Neuronal stem cell (in vitro differentiated cells): ENCODE measurements at regions not wholly inside any gene's neighbourhood (a gene's known extent, or its start where the extent isn't known, plus 50 kb on each side); places are given as distances from the start of the nearest gene placed in this dataset.

Experiments used
- DNase-seq: peaks from one replicate; pipeline ENCODE4 v3.0.0-alpha.2; 2013; ENCODE audit warnings: low spot score
- H2AFZ ChIP-seq: one replicate; pipeline ENCODE4 v1.6.1; 2013; ENCODE audit warnings: mild to moderate bottlenecking, low read length, inconsistent platforms
- H2AK5ac ChIP-seq: 2 replicates; pipeline ENCODE4 v1.6.1; 2013; ENCODE audit warnings: low read depth, mild to moderate bottlenecking, inconsistent platforms, low read length, moderate library complexity, mixed read lengths
- H2BK120ac ChIP-seq: 2 replicates; pipeline ENCODE4 v1.6.1; 2013; ENCODE audit warnings: low read depth, mild to moderate bottlenecking, inconsistent platforms, low read length, moderate library complexity, mixed read lengths
- H2BK12ac ChIP-seq: one replicate; pipeline ENCODE4 v1.6.1; 2013; ENCODE audit warnings: low read length, inconsistent platforms
- H2BK15ac ChIP-seq: 2 replicates; pipeline ENCODE4 v1.6.1; 2013; ENCODE audit warnings: mild to moderate bottlenecking, low read length, inconsistent platforms, mixed read lengths
- H2BK5ac ChIP-seq: one replicate; pipeline ENCODE4 v1.6.1; 2013; ENCODE audit warnings: inconsistent platforms, mild to moderate bottlenecking, low read length, moderate library complexity
- H3K14ac ChIP-seq: one replicate; pipeline ENCODE4 v1.6.1; 2013; ENCODE audit warnings: low read length, inconsistent platforms
- H3K18ac ChIP-seq: 2 replicates; pipeline ENCODE4 v1.6.1; 2013; ENCODE audit warnings: low read length, inconsistent platforms
- H3K23ac ChIP-seq: 2 replicates; pipeline ENCODE4 v1.6.1; 2013; ENCODE audit warnings: low read depth, mild to moderate bottlenecking, mixed read lengths, low read length, inconsistent platforms; ENCODE audit not compliant: poor library complexity
- H3K27ac ChIP-seq: replicated peaks from 3 replicates; pipeline ENCODE4 v1.5.1; 2013; ENCODE audit warnings: low read length, inconsistent platforms
- H3K27me3 ChIP-seq, 3 experiments: 2 replicates each; pipeline ENCODE4 v1.6.1; 2013; ENCODE audit warnings: low read length in 3 of 3, mild to moderate bottlenecking in 2 of 3, inconsistent platforms in 1 of 3, low read depth in 1 of 3, mixed read lengths in 1 of 3, moderate library complexity in 1 of 3; ENCODE audit not compliant: control insufficient read depth in 3 of 3, insufficient read depth in 3 of 3
- H3K36me3 ChIP-seq, 2 donors: replicated peaks in 1 of 2; 2 replicates each; pipeline ENCODE4 v1.6.1; 2013; ENCODE audit warnings: low read length in 2 of 2; ENCODE audit not compliant: control insufficient read depth in 2 of 2, insufficient read depth in 2 of 2
- H3K4ac ChIP-seq: 2 replicates; pipeline ENCODE4 v1.6.1; 2013; ENCODE audit warnings: inconsistent platforms, mild to moderate bottlenecking, low read length, moderate library complexity
- H3K4me1 ChIP-seq, 2 donors: 1 replicate in 1 of 2; 2 replicates in 1 of 2; pipeline ENCODE4 v1.6.1; 2013; ENCODE audit warnings: low read length in 2 of 2, low read depth in 1 of 2; ENCODE audit not compliant: control insufficient read depth in 2 of 2, insufficient read depth in 1 of 2
- H3K4me2 ChIP-seq: one replicate; pipeline ENCODE4 v1.6.1; 2013; ENCODE audit warnings: mild to moderate bottlenecking, low read length, inconsistent platforms; ENCODE audit not compliant: insufficient read depth, poor library complexity, severe bottlenecking
- H3K4me3 ChIP-seq, 2 donors: 2 replicates each; pipeline ENCODE4 v1.5.1; 2013; ENCODE audit warnings: low read length in 2 of 2, mild to moderate bottlenecking in 2 of 2, inconsistent platforms in 1 of 2, moderate library complexity in 1 of 2
- H3K79me1 ChIP-seq: one replicate; pipeline ENCODE4 v1.6.1; 2013; ENCODE audit warnings: low read depth, mild to moderate bottlenecking, inconsistent platforms, low read length, moderate library complexity
- H3K9ac ChIP-seq: one replicate; pipeline ENCODE4 v1.6.1; 2013; ENCODE audit warnings: mild to moderate bottlenecking, low read depth, low read length, inconsistent platforms; ENCODE audit not compliant: poor library complexity
- H3K9me3 ChIP-seq, 2 donors: replicated peaks in 1 of 2; 2 replicates each; pipeline versions ENCODE3 to v1.6.1; 2013; ENCODE audit warnings: low read length in 2 of 2, mild to moderate bottlenecking in 2 of 2, inconsistent platforms in 1 of 2, low read depth in 1 of 2, mixed read lengths in 1 of 2, moderate library complexity in 1 of 2; ENCODE audit not compliant: control insufficient read depth in 2 of 2, insufficient read depth in 1 of 2
- H4K8ac ChIP-seq: one replicate; pipeline ENCODE4 v1.6.1; 2013; ENCODE audit warnings: low read depth, mild to moderate bottlenecking, inconsistent platforms, low read length, moderate library complexity
- H4K91ac ChIP-seq: one replicate; pipeline ENCODE4 v1.6.1; 2013; ENCODE audit warnings: low read length, low read depth, mild to moderate bottlenecking, inconsistent platforms; ENCODE audit not compliant: poor library complexity
- WGBS, 2 donors: extraction: QIAGEN DNeasy Blood & Tissue Kit; methylation state at CpG; one replicate each; pipeline ENCODE4 v1.1.7; 2013; ENCODE audit warnings: missing lambda C conversion rate in 2 of 2, mixed read lengths in 1 of 2; ENCODE audit not compliant: insufficient read length in 2 of 2, insufficient replicate concordance in 1 of 2; ENCODE audit errors: extremely low coverage in 2 of 2; 5-methylcytosine and 5-hydroxymethylcytosine counted together

DNA sequence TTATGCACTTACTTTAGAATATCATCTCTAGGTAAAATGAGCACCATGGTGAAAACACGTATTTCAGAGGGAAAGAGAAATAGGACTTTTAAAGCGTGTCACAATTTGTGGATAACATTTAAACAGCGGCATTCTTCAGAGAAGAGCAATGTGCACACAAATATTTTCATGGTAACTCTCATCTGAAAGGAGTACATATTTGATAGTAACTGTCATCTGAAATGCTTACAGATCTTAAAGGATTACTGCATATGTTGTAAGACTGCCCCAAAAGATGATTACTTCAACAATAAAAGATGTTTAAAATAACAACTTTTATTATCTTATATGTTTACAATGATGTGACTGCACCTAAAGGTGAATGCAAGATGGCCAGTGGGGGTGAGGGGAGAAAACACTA lies 408.8 kb downstream of the PLA2G4A start:
- WGBS, 2 donors, result no CpG with 5 or more reads among the region's 3 CpGs
- Histone ChIP-seq H3K14ac (no peak overlapping the region), H3K4me3 (no peak overlapping the region)

DNA sequence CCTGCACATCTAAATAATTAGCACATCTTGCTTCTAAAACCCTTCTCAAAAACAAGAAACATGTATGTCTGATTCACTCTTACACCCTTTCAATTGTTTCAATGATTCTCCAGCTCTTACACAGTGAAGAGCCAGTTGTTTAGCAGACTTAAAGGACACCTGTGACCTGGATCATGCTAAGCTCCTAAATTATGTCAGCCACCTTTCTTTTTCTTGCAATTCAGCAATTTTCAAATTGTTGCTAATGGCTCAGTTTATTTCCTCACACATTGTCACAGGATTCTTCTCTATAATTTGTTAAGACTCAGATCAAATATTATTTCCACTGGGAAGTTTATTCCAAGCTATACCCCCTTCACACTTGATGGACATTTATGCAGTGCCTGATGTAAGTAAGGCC lies 413.2 kb downstream of the PLA2G4A start:
- Histone ChIP-seq H2AK5ac (no peak overlapping the region), H4K8ac (no peak overlapping the region)
- no peak for DNase-seq

More for the DNA sequence above, 408.8 kb downstream of the PLA2G4A start:
- Histone ChIP-seq H2BK12ac (no peak overlapping the region), H3K9me3 (no peaks in the 10 kb centered on the region), H3K27ac (no peak overlapping the region), H3K18ac (no peak overlapping the region), H3K9ac (no peak overlapping the region), H2BK15ac (no peak overlapping the region), H3K4me1 (peaks cover 0 to 1% of the 10 kb centered on the region in 2 donors), H2BK120ac (no peak overlapping the region), H3K79me1 (no peaks in the 10 kb centered on the region), H3K23ac (no peak overlapping the region), H2BK5ac (no peak overlapping the region), H3K36me3 (no peaks in the 10 kb centered on the region), H3K4me2 (no peak overlapping the region), H2AK5ac (no peak overlapping the region), H4K91ac (no peak overlapping the region), H3K4ac (no peak overlapping the region), H4K8ac (no peak overlapping the region), H2AFZ (no peak overlapping the region), H3K27me3 (no peaks in the 10 kb centered on the region)
- no peak for DNase-seq

DNA sequence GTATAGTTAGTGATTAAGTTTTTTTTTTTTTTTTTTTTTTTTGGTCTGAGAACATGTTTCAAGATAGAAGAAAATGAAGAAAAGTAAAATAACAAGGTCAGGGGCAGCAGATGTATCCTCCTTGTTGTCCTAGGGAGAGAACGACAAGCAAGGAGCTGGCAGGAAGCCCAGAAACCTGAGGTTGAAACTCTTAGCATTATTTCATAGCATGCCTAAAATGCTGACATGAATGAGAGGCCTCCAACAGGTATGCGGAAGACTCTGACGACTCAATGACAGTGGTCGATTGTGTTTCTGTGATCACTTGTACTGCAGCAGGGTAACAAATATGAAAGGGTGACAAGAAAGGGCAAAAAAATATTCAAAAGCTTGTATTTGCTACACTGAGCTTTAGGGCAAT lies 415.9 kb downstream of the PLA2G4A start:
- no peak overlapping the region for H3K23ac ChIP-seq
- H4K91ac ChIP-seq, result no peak overlapping the region
- no peak for DNase-seq
- no peak overlapping the region for H2AK5ac ChIP-seq
- peaks cover 0 to 4% of the 10 kb centered on the region in 2 donors for H3K4me1 ChIP-seq
- no peak overlapping the region for H3K4ac ChIP-seq
- H3K27me3 ChIP-seq, result no peaks in the 10 kb centered on the region
- no peak overlapping the region for H3K18ac ChIP-seq
- no CpG with 5 or more reads among the region's 4 CpGs for WGBS, 2 donors
- no peaks in the 10 kb centered on the region for H3K79me1 ChIP-seq
- no peak overlapping the region for H2BK12ac ChIP-seq
- no peak overlapping the region for H2AFZ ChIP-seq
- no peak overlapping the region for H3K9ac ChIP-seq
- no peak overlapping the region for H2BK15ac ChIP-seq
- no peaks in the 10 kb centered on the region for H3K36me3 ChIP-seq
- H4K8ac ChIP-seq, result no peak overlapping the region
- no peak overlapping the region for H2BK5ac ChIP-seq
- no peaks in the 10 kb centered on the region for H3K9me3 ChIP-seq
- H2BK120ac ChIP-seq, result no peak overlapping the region
- no peak overlapping the region for H3K27ac ChIP-seq
- no peak overlapping the region for H3K4me3 ChIP-seq
- no peak overlapping the region for H3K4me2 ChIP-seq
- no peak overlapping the region for H3K14ac ChIP-seq

More for the DNA sequence above, 413.2 kb downstream of the PLA2G4A start:
- H3K79me1 ChIP-seq, result no peaks in the 10 kb centered on the region
- H2BK12ac ChIP-seq, result no peak overlapping the region
- H3K4me1 ChIP-seq, result peaks cover 0 to 4% of the 10 kb centered on the region in 2 donors
- no peak overlapping the region for H2BK120ac ChIP-seq
- no peak overlapping the region for H2BK5ac ChIP-seq
- H3K27ac ChIP-seq, result no peak overlapping the region
- no peak overlapping the region for H3K23ac ChIP-seq
- no peaks in the 10 kb centered on the region for H3K36me3 ChIP-seq
- no peak overlapping the region for H3K18ac ChIP-seq
- H3K27me3 ChIP-seq, result no peaks in the 10 kb centered on the region
- no peak overlapping the region for H2BK15ac ChIP-seq
- no peak overlapping the region for H3K9ac ChIP-seq
- no peak overlapping the region for H3K4ac ChIP-seq
- H4K91ac ChIP-seq, result no peak overlapping the region
- H3K4me2 ChIP-seq, result no peak overlapping the region
- H3K14ac ChIP-seq, result no peak overlapping the region
- no peak overlapping the region for H2AFZ ChIP-seq
- no peak overlapping the region for H3K4me3 ChIP-seq
- H3K9me3 ChIP-seq, result no peaks in the 10 kb centered on the region

DNA sequence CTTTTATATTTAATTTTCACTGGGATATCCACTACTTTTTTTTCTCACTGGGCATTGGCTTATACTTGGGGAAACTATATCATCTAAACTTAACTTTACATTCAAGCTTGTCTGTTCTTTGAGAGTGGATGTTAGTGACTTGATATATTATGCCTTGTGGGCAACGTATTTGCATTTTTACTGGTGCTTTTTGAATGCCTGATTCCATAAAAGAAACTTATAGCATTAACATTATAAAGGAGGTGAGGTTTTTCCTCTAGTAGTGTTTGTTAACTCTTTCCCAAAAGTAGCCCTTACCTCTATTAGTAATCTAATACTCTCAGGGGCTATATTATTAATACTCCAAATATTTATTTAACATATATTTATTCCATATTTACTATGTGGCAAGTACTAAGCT lies 416.5 kb downstream of the PLA2G4A start:
- Histone ChIP-seq H3K36me3 (no peaks in the 10 kb centered on the region), H3K18ac (no peak overlapping the region), H3K4me1 (peaks cover 0 to 4% of the 10 kb centered on the region in 2 donors), H3K14ac (no peak overlapping the region), H3K4ac (no peak overlapping the region), H3K9ac (no peak overlapping the region), H4K91ac (no peak overlapping the region), H2BK15ac (no peak overlapping the region), H3K4me3 (no peak overlapping the region), H4K8ac (no peak overlapping the region), H3K4me2 (no peak overlapping the region), H2AK5ac (no peak overlapping the region), H3K79me1 (no peaks in the 10 kb centered on the region), H2BK120ac (no peak overlapping the region), H3K27me3 (no peaks in the 10 kb centered on the region), H2BK12ac (no peak overlapping the region), H3K23ac (no peak overlapping the region), H3K9me3 (no peaks in the 10 kb centered on the region), H2AFZ (no peak overlapping the region), H2BK5ac (no peak overlapping the region), H3K27ac (no peak overlapping the region)
- DNase-seq, result no peak
- no CpG with 5 or more reads among the region's 1 CpG for WGBS, 2 donors
